Endothelial cell (in vitro differentiated cells): ENCODE measurements at regions not wholly inside any gene's neighbourhood (a gene's known extent, or its start where the extent isn't known, plus 50 kb on each side); places are given as distances from the start of the nearest gene placed in this dataset.

Experiments used
- DNase-seq: peaks from one replicate; pipeline ENCODE4 v3.0.0; 2021; ENCODE audit warnings: low spot score
- H3K27ac Mint-ChIP-seq: one replicate; pipeline ENCODE4 v1.8.0; 2021; ENCODE audit warnings: mixed read lengths, inconsistent platforms; ENCODE audit not compliant: unreplicated experiment
- H3K27me3 Mint-ChIP-seq: one replicate; pipeline ENCODE4 v1.8.0; 2021; ENCODE audit warnings: mild to moderate bottlenecking, moderate library complexity, mixed read lengths, inconsistent platforms; ENCODE audit not compliant: unreplicated experiment
- H3K36me3 Mint-ChIP-seq: one replicate; pipeline ENCODE4 v1.8.0; 2021; ENCODE audit warnings: mild to moderate bottlenecking, low read depth, mixed read lengths, inconsistent platforms; ENCODE audit not compliant: unreplicated experiment
- H3K4me1 Mint-ChIP-seq: one replicate; pipeline ENCODE4 v1.8.0; 2021; ENCODE audit warnings: mild to moderate bottlenecking, mixed read lengths, inconsistent platforms; ENCODE audit not compliant: unreplicated experiment
- H3K4me3 Mint-ChIP-seq: one replicate; pipeline ENCODE4 v1.8.0; 2021; ENCODE audit warnings: mild to moderate bottlenecking, mixed read lengths, inconsistent platforms; ENCODE audit not compliant: unreplicated experiment
- H3K9me3 Mint-ChIP-seq: one replicate; pipeline ENCODE4 v1.8.0; 2021; ENCODE audit warnings: mixed read lengths, inconsistent platforms; ENCODE audit not compliant: unreplicated experiment
- TF ChIP-seq, protein P1 (sequence below): fragments of 200-600 bp; sonication (generic); IDR thresholded peaks from one replicate; pipeline ENCODE4 v1.5.0; 2021; ENCODE audit warnings: antibody characterized with exemption; ENCODE audit not compliant: unreplicated experiment

DNA sequence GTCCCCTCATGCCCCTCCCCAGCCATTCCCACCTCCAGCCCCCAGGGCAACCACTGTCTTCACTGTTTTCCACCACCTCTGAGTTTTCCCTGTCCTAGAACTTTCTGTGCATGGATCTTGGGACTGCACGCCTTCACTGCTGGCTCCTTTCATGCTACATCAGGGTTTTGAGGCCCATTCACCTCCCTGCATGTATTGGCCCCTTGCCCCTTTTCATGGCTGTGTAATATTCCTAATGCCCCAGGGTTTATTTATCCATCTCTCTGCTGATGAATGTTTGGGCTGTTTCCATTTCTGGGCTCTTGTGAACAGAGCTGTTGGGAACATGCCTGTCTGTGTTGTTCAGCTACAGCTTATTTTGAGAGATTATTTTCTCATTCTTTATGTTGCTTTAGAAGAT is 205.0 kb downstream of the RBFOX3 start:
- H3K27me3 Mint-ChIP-seq, result peaks cover 7% of the 10 kb centered on the region
- peak overlapping the region; percentile 22 for H3K4me3 Mint-ChIP-seq
- no peak overlapping the region for H3K27ac Mint-ChIP-seq
- DNase-seq, result no peak
- peaks cover 30% of the 10 kb centered on the region for H3K4me1 Mint-ChIP-seq
- TF ChIP-seq, protein P1, sequence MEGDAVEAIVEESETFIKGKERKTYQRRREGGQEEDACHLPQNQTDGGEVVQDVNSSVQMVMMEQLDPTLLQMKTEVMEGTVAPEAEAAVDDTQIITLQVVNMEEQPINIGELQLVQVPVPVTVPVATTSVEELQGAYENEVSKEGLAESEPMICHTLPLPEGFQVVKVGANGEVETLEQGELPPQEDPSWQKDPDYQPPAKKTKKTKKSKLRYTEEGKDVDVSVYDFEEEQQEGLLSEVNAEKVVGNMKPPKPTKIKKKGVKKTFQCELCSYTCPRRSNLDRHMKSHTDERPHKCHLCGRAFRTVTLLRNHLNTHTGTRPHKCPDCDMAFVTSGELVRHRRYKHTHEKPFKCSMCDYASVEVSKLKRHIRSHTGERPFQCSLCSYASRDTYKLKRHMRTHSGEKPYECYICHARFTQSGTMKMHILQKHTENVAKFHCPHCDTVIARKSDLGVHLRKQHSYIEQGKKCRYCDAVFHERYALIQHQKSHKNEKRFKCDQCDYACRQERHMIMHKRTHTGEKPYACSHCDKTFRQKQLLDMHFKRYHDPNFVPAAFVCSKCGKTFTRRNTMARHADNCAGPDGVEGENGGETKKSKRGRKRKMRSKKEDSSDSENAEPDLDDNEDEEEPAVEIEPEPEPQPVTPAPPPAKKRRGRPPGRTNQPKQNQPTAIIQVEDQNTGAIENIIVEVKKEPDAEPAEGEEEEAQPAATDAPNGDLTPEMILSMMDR, result no peak
- H3K9me3 Mint-ChIP-seq, result no peaks in the 10 kb centered on the region
- no peaks in the 10 kb centered on the region for H3K36me3 Mint-ChIP-seq

DNA sequence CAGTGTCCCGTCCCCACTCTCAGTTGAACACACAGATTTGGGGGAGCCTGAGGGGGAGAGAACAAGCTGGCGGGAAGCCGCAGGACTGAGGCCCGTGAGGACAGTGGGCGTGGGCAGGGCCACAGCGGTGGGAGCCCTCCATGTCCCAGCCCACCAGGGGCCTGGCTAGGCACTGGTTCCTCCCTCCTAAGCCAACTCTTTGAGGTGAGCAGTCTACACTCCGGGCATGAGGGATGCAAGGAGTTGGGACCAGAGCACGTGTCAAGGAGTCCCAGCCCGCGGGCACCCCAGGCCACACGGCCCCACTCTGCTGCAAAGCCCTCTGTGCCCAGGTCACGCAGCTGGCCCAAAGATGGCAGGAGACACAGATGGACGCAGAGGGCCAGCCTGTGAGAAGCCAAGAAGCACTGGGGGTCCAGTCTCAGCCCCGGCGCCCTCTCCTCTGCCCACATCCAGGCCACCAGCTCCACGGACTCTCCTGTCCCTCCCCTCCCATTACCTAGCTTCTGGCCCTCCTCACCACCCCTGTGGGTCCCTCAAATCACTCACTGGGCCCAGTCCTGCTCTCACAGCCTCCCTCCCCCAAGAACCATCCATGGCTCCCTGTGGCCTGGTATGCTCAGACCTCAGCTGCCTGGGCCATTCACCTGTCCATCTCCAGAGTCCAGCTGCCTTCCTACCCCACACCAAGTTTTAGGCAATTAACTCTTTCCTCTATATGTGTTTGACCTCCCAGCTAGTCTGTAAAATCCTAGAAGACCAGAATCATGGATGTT is 206.5 kb downstream of the RBFOX3 start:
- Mint-ChIP-seq H3K4me3 (no peak overlapping the region), H3K27ac (no peak overlapping the region), H3K36me3 (no peaks in the 10 kb centered on the region), H3K9me3 (no peaks in the 10 kb centered on the region), H3K27me3 (peaks cover 9% of the 10 kb centered on the region), H3K4me1 (peaks cover 32% of the 10 kb centered on the region)
- DNase-seq, result no peak
- TF ChIP-seq, protein P1, result no peak

DNA sequence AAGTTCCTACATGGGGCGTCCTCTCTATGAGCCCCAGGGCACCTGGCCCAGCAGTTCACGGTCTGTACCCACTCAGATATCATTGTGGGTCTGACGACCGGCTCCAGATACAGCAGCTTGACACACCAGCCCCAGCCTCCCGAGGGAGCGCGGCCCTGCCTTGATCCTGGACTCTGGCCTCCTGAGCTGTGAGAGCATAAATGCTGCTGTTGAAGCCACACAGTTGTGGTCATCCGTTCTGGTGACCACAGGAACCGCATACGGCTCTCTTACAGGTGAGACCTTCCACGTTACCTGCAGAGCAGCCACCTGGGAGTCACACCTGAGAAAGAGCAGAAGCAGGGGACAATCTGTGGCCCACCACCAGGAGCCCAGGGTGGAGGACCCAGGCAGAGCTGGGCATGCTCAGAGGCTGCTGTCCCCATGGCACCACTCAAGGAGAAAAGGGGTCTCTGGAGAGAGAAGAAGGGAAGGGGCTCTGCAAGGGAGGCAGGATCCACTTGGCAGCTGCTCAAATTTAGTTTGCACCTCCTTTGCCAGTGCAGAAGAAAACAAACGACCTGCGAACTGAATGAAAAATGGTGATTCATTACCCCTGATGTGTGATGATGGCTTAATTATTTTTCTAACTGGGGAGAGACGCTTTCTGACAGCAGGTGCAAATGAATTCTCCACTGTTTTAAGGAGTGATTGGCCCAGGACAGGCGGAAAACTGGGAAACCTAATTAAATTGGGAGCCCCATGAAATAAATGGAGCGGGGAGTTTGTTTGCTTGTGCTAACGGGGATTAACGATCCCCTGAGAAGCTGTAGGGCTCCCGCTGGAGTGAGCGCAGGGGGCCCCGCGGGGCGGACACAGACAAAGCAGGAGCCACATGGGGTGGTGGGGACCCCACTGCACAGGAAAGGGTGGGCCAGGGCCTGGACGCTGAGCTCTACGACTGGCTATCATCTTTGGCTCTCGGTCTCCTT is 208.9 kb downstream of the RBFOX3 start:
- H3K36me3 Mint-ChIP-seq, result no peaks in the 10 kb centered on the region
- no peak for DNase-seq
- H3K27ac Mint-ChIP-seq, result no peak overlapping the region
- peak overlapping the region; percentile 59 for H3K4me3 Mint-ChIP-seq
- H3K9me3 Mint-ChIP-seq, result no peaks in the 10 kb centered on the region
- peaks cover 23% of the 10 kb centered on the region for H3K4me1 Mint-ChIP-seq
- TF ChIP-seq, protein P1, result no peak
- H3K27me3 Mint-ChIP-seq, result peaks cover 6% of the 10 kb centered on the region

DNA sequence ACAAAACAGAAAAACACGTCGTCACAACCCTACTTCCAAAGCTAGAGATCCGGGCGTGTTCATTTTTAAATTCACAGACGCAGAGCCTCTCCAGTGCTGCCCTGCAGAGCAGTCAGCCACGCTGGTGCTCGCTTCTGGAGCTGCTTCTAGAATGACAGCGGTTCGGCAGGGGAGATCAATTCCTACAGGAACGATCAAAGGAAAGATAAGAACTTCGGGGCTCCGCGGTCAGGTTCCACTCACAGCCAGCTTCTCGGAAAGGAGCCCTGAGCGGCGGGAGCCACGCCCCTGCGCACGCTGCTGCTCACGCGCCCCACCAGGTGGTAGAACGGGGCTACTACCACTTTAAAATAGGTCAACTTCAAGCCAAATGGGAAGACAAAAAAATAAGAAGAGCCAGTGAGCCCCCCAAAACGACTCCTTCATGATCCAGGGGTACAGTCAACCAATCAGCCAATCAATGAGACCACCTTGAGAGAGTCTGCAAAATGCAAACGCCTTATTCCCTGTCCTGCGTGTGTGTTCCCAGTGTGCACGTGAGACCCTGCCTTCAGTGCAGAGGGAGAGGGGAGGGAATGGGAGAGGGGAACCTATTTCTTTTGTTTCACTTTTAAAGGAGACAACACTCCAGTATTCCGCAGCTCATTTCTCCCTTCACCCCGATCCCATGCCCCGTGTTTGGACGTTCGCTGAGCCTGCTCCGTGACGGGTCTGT is 209.7 kb downstream of the RBFOX3 start:
- Mint-ChIP-seq H3K4me1 (peaks cover 14% of the 10 kb centered on the region), H3K27me3 (peaks cover 6% of the 10 kb centered on the region), H3K36me3 (no peaks in the 10 kb centered on the region), H3K4me3 (peak overlapping the region; percentile 59), H3K27ac (no peak overlapping the region), H3K9me3 (no peaks in the 10 kb centered on the region)
- DNase-seq, result peak; percentile 82
- TF ChIP-seq, protein P1, result peak; percentile 79
